ENCODE measurements at regions not wholly inside any gene's neighbourhood (a gene's known extent, or its start where the extent isn't known, plus 50 kb on each side); places are given as distances from the start of the nearest gene placed in this dataset.

- TF ChIP-seq YY1 (IDR thresholded peaks at IDR 0.05; ENCODE audit: insufficient read depth, insufficient read length), result no peak
- TF ChIP-seq SUZ12 (IDR thresholded peaks at IDR 0.05; ENCODE audit: extremely low read depth, insufficient read depth, insufficient read length), result no peak
- TF ChIP-seq ZNF274 (IDR thresholded peaks at IDR 0.05; ENCODE audit: low read depth, low read length), result no peak
Measured at GRCh38 chr11:104523611-104524010, 359.7 kb upstream of the PDGFD start.
